Dermis microvascular lymphatic vessel endothelial cell (primary cell): ENCODE measurements at regions not wholly inside any gene's neighbourhood (a gene's known extent, or its start where the extent isn't known, plus 50 kb on each side); places are given as distances from the start of the nearest gene placed in this dataset.

ENCODE experiments used
- DNase-seq, 2 donors: peaks; one replicate each; pipeline versions ENCODE4 v3.0.0 to v3.0.0-alpha.2; 2010; ENCODE audit warnings: low read depth in 2 of 2

- DNase-seq: no peak
Observed at GRCh38 chr2:65846989-65847678, 414.7 kb upstream of the SPRED2 start.

- no peak for DNase-seq
Observed at GRCh38 chr2:65845442-65846182, 413.2 kb upstream of the SPRED2 start.

- DNase-seq: no peak
Observed at GRCh38 chr2:65842104-65842503, 409.7 kb upstream of the SPRED2 start.

GRCh38 chr2:65835975-65836549 lies 403.7 kb upstream of the SPRED2 start:
- no peak for DNase-seq

GRCh38 chr2:65834771-65835475 lies 402.5 kb upstream of the SPRED2 start:
- no peak for DNase-seq

GRCh38 chr2:65834062-65834461 lies 401.7 kb upstream of the SPRED2 start:
- no peak for DNase-seq

- DNase-seq: no peak
Observed at GRCh38 chr2:65831509-65831908, 399.1 kb upstream of the SPRED2 start.

GRCh38 chr2:65826567-65826966 lies 394.2 kb upstream of the SPRED2 start:
- DNase-seq: no peak

- DNase-seq: no peak
Observed at GRCh38 chr2:65823511-65823910, 391.1 kb upstream of the SPRED2 start.

- DNase-seq: no peak
Observed at GRCh38 chr2:65820454-65820853, 388.1 kb upstream of the SPRED2 start.

GRCh38 chr2:65819963-65820362 lies 387.6 kb upstream of the SPRED2 start:
- no peak for DNase-seq

GRCh38 chr2:65818873-65819451 lies 386.6 kb upstream of the SPRED2 start:
- no peak for DNase-seq

GRCh38 chr2:65813631-65814173 lies 381.3 kb upstream of the SPRED2 start:
- DNase-seq: no peak

- DNase-seq: no peak
Observed at GRCh38 chr2:65812887-65813286, 380.5 kb upstream of the SPRED2 start.

- DNase-seq: no peak
Observed at GRCh38 chr2:65807942-65808341, 375.5 kb upstream of the SPRED2 start.

GRCh38 chr2:65804777-65805176 lies 372.4 kb upstream of the SPRED2 start:
- no peak for DNase-seq

- DNase-seq: no peak
Observed at GRCh38 chr2:65802298-65802942, 370.0 kb upstream of the SPRED2 start.

- no peak for DNase-seq
Observed at GRCh38 chr2:65800998-65801397, 368.6 kb upstream of the SPRED2 start.

GRCh38 chr2:65799141-65799854 lies 366.9 kb upstream of the SPRED2 start:
- no peak for DNase-seq

- no peak for DNase-seq
Observed at GRCh38 chr2:65798641-65799040, 366.2 kb upstream of the SPRED2 start.
